ENCODE measurements at regions not wholly inside any gene's neighbourhood (a gene's known extent, or its start where the extent isn't known, plus 50 kb on each side); places are given as distances from the start of the nearest gene placed in this dataset.

DNA sequence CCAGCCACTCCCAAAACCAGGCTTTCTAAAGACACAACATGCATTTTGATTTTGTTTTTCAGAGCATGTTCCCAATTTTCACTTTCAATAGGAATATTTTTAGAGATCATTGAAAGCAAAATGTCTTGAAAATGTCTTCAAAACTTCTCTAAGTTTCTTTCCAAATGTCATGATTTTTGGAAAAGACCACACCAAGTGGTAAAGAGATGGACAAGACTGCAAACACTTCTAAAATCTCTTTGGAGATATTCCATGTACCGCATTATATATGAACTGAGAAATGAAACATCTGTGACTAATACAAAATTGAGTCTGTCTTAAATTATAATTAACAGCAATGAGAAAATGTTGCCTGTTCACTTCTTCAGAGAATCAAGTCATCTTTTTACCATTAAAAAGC, 418.0 kb upstream of the PKN2 start:
- TF ChIP-seq PAX5 (IDR thresholded peaks at IDR 0.05; ENCODE audit: insufficient read depth, low read length, severe bottlenecking) (no peak), POLR2AphosphoS5 (IDR thresholded peaks at IDR 0.05; ENCODE audit: low read depth, low read length) (no peak), POLR2A (IDR thresholded peaks at IDR 0.05; ENCODE audit: low read depth, low read length) (no peak), POU2F2 (IDR thresholded peaks at IDR 0.05; ENCODE audit: low read depth, low read length) (no peak)
